H1 (cell line): ENCODE measurements at regions not wholly inside any gene's neighbourhood (a gene's known extent, or its start where the extent isn't known, plus 50 kb on each side); places are given as distances from the start of the nearest gene placed in this dataset.

Source experiments
- TF ChIP-seq, protein P1 (sequence below): IDR thresholded peaks from 2 replicates; pipeline ENCODE4 v1.6.1; 2012; ENCODE audit warnings: inconsistent platforms

DNA sequence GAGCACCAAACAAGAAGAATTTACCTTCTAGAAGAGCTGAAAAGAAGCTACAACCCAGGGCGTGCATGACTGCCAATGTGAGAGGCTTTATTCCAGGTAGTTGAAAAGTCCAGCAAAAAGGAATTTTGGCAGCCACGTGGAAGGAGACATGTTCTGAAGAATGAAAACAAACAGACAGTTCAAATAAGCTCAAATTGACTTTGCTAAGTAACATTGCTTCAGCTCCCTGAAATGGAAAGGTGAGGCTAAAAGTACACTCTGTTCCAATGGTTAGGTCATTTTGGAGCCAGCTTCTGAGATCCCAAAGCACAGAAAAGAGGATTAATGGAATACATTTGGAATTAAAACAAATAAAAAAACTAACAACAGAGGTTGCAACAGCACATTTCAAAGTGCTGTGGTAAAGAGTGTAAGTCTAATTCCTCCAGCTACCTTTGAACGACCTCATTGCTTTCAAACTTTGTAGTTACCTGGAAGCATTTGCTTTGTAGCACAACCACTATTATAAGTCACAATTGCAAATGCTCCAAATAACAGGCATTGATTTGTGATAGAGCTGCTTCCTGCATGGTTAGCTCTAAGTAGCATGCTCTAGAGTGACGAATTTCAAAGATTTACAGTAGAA lies 405.3 kb upstream of the EDA2R start (continued):
- TF ChIP-seq, protein P1, sequence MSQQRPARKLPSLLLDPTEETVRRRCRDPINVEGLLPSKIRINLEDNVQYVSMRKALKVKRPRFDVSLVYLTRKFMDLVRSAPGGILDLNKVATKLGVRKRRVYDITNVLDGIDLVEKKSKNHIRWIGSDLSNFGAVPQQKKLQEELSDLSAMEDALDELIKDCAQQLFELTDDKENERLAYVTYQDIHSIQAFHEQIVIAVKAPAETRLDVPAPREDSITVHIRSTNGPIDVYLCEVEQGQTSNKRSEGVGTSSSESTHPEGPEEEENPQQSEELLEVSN: no peak
